ENCODE measurements at regions not wholly inside any gene's neighbourhood (a gene's known extent, or its start where the extent isn't known, plus 50 kb on each side); places are given as distances from the start of the nearest gene placed in this dataset.

DNA sequence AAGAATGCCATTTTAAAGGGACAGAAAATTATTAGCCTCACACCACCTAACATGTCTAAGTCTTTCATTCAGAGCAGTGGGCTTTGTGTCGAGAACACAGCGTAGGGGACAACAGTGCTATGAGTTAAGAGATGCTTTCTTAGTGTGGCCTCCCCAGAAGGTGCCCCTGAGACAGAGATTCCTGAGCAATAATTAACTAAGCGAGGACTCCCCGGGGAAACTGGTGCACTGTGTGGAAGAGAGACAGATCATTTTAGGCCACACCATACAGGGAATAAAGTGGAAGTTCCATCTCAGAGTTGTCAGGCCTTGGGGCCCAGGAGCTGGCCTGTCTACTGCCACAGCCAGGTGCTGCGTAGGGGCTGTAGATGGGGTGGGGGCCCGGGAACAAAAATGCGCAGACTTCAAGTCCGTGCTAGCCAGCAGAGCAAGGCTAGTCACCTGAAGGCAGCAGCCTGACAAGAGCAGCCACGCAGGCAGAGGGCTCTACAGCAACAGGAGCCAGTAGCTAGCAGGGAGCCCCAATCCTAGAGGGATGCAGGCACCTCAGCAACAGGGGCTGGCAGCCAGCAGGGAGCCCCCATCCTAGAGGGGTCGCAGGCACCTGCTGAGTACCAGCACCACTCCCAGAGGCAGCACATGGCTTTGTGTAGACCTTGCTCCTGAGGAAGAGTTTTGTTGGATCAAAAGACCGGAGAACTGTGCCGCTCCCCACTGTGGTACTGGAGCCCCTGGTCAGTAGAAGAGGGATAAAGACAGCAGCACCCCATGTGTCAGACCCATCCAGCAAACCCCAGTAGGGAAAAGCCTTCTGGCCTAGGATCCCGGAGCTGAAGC lies 63.0 kb upstream of the NXT1 start:
- TF ChIP-seq, protein P1, sequence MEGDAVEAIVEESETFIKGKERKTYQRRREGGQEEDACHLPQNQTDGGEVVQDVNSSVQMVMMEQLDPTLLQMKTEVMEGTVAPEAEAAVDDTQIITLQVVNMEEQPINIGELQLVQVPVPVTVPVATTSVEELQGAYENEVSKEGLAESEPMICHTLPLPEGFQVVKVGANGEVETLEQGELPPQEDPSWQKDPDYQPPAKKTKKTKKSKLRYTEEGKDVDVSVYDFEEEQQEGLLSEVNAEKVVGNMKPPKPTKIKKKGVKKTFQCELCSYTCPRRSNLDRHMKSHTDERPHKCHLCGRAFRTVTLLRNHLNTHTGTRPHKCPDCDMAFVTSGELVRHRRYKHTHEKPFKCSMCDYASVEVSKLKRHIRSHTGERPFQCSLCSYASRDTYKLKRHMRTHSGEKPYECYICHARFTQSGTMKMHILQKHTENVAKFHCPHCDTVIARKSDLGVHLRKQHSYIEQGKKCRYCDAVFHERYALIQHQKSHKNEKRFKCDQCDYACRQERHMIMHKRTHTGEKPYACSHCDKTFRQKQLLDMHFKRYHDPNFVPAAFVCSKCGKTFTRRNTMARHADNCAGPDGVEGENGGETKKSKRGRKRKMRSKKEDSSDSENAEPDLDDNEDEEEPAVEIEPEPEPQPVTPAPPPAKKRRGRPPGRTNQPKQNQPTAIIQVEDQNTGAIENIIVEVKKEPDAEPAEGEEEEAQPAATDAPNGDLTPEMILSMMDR (conservative IDR thresholded peaks at IDR 0.05; ENCODE audit: low read depth, low read length) = no peak
- Histone ChIP-seq H3K4me1 (ENCODE audit: low read depth, poor library complexity, severe bottlenecking) (no peaks in the 10 kb centered on the region), H4K20me1 (ENCODE audit: insufficient read depth) (no peaks in the 10 kb centered on the region), H3K4me2 (no peak overlapping the region), H3K79me2 (ENCODE audit: insufficient read depth, low read depth) (no peaks in the 10 kb centered on the region), H3K4me3 (IDR thresholded peaks at IDR 0.05; ENCODE audit: insufficient read depth, low read depth, low read length) (no peak overlapping the region), H3K36me3 (ENCODE audit: insufficient read depth) (no peaks in the 10 kb centered on the region), H2AFZ (ENCODE audit: low read depth) (no peak overlapping the region), H3K27ac (no peak overlapping the region), H3K9ac (no peak overlapping the region), H3K27me3 (ENCODE audit: insufficient read depth, low read depth) (no peaks in the 10 kb centered on the region)

DNA sequence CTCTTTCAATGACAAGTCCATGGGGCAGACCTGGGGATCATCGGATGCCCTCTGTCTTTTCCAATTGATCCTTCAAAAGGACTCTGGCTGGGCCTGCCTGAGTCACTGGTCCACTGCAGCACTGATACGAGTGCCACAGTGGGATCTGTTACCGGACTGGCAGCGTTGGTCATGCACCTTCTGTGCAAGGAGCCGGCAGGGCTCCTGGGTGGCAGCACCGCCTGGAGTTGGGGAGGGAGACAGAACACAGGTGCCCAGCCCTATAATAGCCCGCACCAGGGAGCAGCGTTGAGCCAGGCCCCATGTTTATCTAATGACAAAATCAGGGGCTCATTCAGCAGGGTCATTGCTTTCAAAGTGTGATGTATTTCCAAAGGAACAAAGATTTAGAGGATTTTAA lies 64.2 kb upstream of the NXT1 start:
- Histone ChIP-seq H3K27me3 (ENCODE audit: insufficient read depth, low read depth) (no peaks in the 10 kb centered on the region), H2AFZ (ENCODE audit: low read depth) (no peak overlapping the region), H3K36me3 (ENCODE audit: insufficient read depth) (no peaks in the 10 kb centered on the region), H4K20me1 (ENCODE audit: insufficient read depth) (no peaks in the 10 kb centered on the region), H3K27ac (no peak overlapping the region), H3K4me1 (ENCODE audit: low read depth, poor library complexity, severe bottlenecking) (no peaks in the 10 kb centered on the region), H3K79me2 (ENCODE audit: insufficient read depth, low read depth) (no peaks in the 10 kb centered on the region), H3K9ac (no peak overlapping the region), H3K4me3 (IDR thresholded peaks at IDR 0.05; ENCODE audit: insufficient read depth, low read depth, low read length) (no peak overlapping the region), H3K4me2 (no peak overlapping the region)
- TF ChIP-seq, protein P1 (conservative IDR thresholded peaks at IDR 0.05; ENCODE audit: low read depth, low read length) = no peak

DNA sequence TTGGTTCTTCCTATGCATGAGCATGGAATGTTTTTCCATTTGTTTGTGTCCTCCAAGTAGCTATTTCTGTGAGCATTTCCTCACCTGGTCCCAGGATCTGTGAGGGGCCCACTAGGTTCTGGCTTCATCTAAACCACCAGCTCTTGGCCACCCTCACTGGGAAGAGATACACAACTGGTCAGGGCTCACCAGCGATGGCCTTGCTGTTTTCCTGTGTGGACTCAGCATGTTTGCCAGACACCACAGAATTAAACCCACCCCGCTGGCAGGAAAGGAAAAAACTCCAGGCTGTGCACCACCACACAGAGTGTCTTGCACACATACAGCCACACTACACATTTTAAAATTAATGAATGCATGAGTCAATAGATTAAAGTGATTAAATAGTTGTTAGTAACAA lies 65.1 kb upstream of the NXT1 start:
- Histone ChIP-seq H3K9ac (no peak overlapping the region), H3K79me2 (ENCODE audit: insufficient read depth, low read depth) (no peaks in the 10 kb centered on the region), H4K20me1 (ENCODE audit: insufficient read depth) (no peaks in the 10 kb centered on the region), H3K4me3 (IDR thresholded peaks at IDR 0.05; ENCODE audit: insufficient read depth, low read depth, low read length) (no peak overlapping the region), H2AFZ (ENCODE audit: low read depth) (no peak overlapping the region), H3K27me3 (ENCODE audit: insufficient read depth, low read depth) (no peaks in the 10 kb centered on the region), H3K4me1 (ENCODE audit: low read depth, poor library complexity, severe bottlenecking) (no peaks in the 10 kb centered on the region), H3K27ac (no peak overlapping the region), H3K36me3 (ENCODE audit: insufficient read depth) (no peaks in the 10 kb centered on the region), H3K4me2 (no peak overlapping the region)
- TF ChIP-seq, protein P1 (conservative IDR thresholded peaks at IDR 0.05; ENCODE audit: low read depth, low read length) = no peak

DNA sequence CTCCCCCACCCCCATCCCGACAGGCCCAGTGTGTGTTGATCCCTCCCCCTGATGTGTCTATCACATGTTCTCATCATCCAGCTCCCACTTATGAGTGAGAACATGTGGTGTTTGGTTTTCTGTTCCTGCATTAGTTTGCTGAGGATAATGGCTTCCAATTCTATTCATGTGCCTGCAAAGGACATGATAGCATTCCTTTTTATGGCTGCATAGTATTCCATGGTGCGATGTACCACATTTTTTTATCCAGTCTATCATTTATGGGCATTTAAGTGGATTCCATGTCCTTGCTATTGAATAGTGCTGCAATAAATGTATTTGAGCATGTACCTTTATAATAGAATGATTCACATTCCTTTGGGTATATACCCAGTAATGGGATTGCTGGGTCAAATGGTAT lies 66.6 kb upstream of the NXT1 start:
- Histone ChIP-seq H3K27me3 (ENCODE audit: insufficient read depth, low read depth) (no peaks in the 10 kb centered on the region), H4K20me1 (ENCODE audit: insufficient read depth) (no peaks in the 10 kb centered on the region), H3K36me3 (ENCODE audit: insufficient read depth) (no peaks in the 10 kb centered on the region)

More for the DNA sequence above, 66.6 kb upstream of the NXT1 start:
- Histone ChIP-seq H3K4me3 (IDR thresholded peaks at IDR 0.05; ENCODE audit: insufficient read depth, low read depth, low read length) (no peak overlapping the region), H3K27ac (no peak overlapping the region), H2AFZ (ENCODE audit: low read depth) (no peak overlapping the region), H3K4me1 (ENCODE audit: low read depth, poor library complexity, severe bottlenecking) (no peaks in the 10 kb centered on the region), H3K4me2 (no peak overlapping the region), H3K9ac (no peak overlapping the region), H3K79me2 (ENCODE audit: insufficient read depth, low read depth) (no peaks in the 10 kb centered on the region)
- TF ChIP-seq, protein P1 (conservative IDR thresholded peaks at IDR 0.05; ENCODE audit: low read depth, low read length) = no peak

Data from KMS-11 (cell line).